VCaP (cell line): ENCODE measurements at regions not wholly inside any gene's neighbourhood (a gene's known extent, or its start where the extent isn't known, plus 50 kb on each side); places are given as distances from the start of the nearest gene placed in this dataset.

Source experiments
- H3K27ac ChIP-seq: fragments of 450-650 bp; 2 replicates; pipeline ENCODE4 v1.5.1; 2017
- CTCF ChIP-seq: fragments of 450-650 bp; conservative IDR thresholded peaks from 2 replicates; pipeline ENCODE4 v1.5.1; 2017; ENCODE audit warnings: mild to moderate bottlenecking, moderate library complexity

DNA sequence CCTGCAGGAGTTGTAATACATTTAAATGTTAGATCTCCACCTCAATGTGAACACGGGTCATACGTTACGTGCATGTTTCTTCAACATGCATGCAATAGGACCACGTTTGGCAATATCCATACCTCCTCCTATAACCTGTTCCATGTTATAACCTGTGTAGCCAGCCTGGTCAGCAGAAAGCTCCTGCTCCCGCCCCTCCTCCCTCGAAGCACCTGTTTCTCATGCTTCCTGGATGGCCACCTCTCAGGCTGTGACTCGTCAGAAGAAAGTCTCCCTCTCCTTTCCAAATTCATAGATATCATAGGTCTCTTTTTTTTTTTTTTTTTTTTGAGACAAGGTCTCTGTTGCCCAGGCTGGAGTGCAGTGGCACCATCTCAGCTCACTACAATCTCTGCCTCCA, 96.5 kb downstream of the HMX1 start:
- TF ChIP-seq CTCF = no peak
- no peak overlapping the region for H3K27ac ChIP-seq

GRCh38 chr4:8774071-8774470, 97.6 kb downstream of the HMX1 start:
- H3K27ac ChIP-seq = no peak overlapping the region
- no peak for TF ChIP-seq CTCF

DNA sequence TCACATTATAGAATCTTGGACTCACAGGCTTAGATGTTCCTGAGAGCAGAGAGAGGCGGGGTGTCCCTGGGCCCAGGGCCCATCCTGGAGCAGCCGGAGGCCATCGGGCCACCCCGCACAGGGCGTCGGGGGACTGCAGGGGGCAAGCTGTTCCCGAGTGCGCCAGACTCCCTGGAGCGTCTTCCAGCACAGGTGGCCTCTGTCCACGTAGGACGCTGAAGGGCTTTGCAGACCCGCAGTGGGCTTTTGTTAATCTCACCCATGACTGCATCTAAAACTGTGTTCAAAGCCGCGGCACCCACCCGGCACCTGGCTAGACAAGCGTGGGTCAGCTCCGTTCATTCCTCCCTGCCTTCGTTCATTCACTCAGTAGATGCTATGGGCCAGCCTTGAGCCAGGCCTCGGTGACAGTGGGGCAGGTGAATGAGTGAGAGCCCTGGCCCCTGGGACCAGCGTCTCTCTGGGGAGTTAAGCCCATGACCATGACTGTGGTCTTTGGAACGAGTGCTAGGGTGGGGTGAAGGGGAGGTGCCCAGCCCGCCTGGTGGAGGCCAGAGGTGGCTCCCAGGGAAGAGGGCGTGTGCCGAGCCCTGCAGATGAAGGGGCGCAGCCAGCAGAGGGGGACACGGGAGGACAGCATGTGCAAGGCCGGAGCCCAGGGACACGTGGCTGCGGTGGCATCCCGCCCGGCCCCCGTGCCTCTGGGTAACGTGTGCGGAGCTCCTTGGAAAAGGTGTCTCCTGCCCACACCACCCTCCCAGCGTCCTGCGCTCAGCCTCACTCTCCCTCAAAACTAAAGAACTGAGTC, 98.3 kb downstream of the HMX1 start:
- no peak for TF ChIP-seq CTCF
- no peak overlapping the region for H3K27ac ChIP-seq

DNA sequence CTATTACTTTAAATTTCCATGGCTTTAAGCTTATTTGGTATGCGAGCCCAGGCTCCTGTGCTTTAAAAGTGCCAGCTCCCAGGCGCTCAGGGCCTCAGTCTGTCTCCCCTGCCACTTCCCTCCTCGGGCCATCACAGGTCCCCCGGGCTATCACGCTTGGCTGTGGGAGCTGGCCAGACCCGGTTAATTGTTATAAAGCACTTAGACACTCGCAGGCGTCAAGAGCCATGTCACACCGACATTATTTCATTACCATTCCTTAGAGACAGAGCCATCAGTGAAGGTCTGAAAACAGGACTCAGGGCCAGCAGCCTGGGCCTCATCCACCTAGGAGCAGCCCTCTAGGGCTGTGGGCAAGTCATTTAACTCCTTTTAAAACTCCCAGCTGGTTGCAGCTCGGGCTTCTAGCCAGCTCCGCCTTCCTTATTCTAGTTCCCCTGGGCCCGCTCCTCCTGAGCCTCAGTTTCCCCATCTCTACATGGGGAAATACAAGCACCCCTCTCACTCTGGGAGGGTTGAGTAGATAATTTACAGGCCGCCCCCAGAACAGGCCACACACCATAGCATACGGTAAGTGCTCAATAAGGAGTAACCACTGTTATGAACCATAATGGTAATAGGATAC, 99.0 kb downstream of the HMX1 start:
- TF ChIP-seq CTCF = no peak
- H3K27ac ChIP-seq = no peak overlapping the region

DNA sequence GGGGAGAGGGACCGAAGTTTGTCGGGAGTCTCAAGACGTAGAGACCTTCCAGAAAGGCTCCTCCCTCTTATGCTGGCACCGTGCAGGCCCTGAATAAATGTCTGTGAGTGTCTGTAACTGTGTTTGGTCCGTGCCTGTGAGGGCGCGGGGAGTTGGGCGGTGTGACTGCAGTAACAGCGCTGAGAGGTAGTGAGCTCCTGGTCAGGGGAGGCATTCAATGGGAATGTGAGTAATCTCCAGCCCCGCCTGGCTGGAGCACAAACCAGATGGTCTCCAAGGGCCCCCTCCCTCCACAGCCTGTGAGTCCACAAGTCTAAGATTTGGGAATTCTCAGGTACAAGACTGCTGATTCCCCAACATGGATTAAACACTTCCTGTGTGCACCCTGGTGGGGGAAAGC, 100.0 kb downstream of the HMX1 start:
- H3K27ac ChIP-seq = no peak overlapping the region
- no peak for TF ChIP-seq CTCF

GRCh38 chr4:8771258-8771590, 100.4 kb downstream of the HMX1 start:
- H3K27ac ChIP-seq = no peak overlapping the region
- TF ChIP-seq CTCF = no peak

- no peak for TF ChIP-seq CTCF
- H3K27ac ChIP-seq = no peak overlapping the region
Observed at GRCh38 chr4:8770518-8771257, 101.0 kb downstream of the HMX1 start.
